Prostate gland (tissue), 2 donors: ENCODE measurements at regions not wholly inside any gene's neighbourhood (a gene's known extent, or its start where the extent isn't known, plus 50 kb on each side); places are given as distances from the start of the nearest gene placed in this dataset.

Experiments
- DNase-seq: peaks from one replicate; pipeline ENCODE4 v3.0.0-alpha.2; 2019; ENCODE audit warnings: low spot score
- H3K27ac ChIP-seq, 2 donors: fragments of 200-600 bp; sonication (generic); 2 replicates each; pipeline ENCODE4 v1.5.1; 2017 to 2019
- H3K27me3 ChIP-seq: fragments of 200-600 bp; sonication (generic); replicated peaks from 2 replicates; pipeline ENCODE4 v1.5.1; 2019; ENCODE audit not compliant: insufficient read depth
- H3K36me3 ChIP-seq, 2 donors: fragments of 200-600 bp; sonication (generic); 1 replicate in 1 of 2; 2 replicates in 1 of 2; pipeline versions ENCODE4 v1.5.1 to v1.8.1; 2017 to 2019
- H3K4me1 ChIP-seq: fragments of 200-600 bp; sonication (generic); replicated peaks from 2 replicates; pipeline ENCODE4 v1.5.1; 2019
- H3K4me3 ChIP-seq, 2 donors: fragments of 200-600 bp; sonication (generic); 2 replicates each; pipeline ENCODE4 v1.5.1; 2017 to 2019
- H3K9me3 ChIP-seq: fragments of 200-600 bp; sonication (generic); 2 replicates; pipeline ENCODE4 v1.5.1; 2017
- CTCF ChIP-seq, 4 experiments: fragments of 200-600 bp in 2 of 4; fragments of 450-650 bp in 2 of 4; sonication (generic) in 2 of 4; IDR thresholded peaks; 1 replicate in 3 of 4; 2 replicates in 1 of 4; pipeline ENCODE4 v1.5.1; 2016 to 2019; ENCODE audit warnings: antibody characterized with exemption in 4 of 4, mild to moderate bottlenecking in 2 of 4, moderate library complexity in 2 of 4
- POLR2A ChIP-seq: fragments of 450-650 bp; IDR thresholded peaks from one replicate; pipeline ENCODE4 v1.6.1; 2016; ENCODE audit warnings: antibody characterized with exemption, mild to moderate bottlenecking
- POLR2AphosphoS5 ChIP-seq: sonication (generic); formaldehyde crosslinking; IDR thresholded peaks from one replicate; pipeline ENCODE4 v1.6.1; 2017; ENCODE audit warnings: antibody characterized with exemption
- WGBS: methylation state at CpG from one replicate; pipeline ENCODE4 v1.1.5; 2018; 5-methylcytosine and 5-hydroxymethylcytosine counted together
- intact Hi-C: fragments of 100-400 bp; cut with DNase I; formaldehyde crosslinking; loops from one replicate; pipeline ENCODE4 v1.14.2; 2022

GRCh38 chr21:38623552-38623951 lies 125.3 kb upstream of the ERG start:
- H3K4me3 ChIP-seq = no peak overlapping the region
- WGBS = 86% methylated on average over 4 of the region's 4 CpGs
- no peaks in the 10 kb centered on the region for H3K4me1 ChIP-seq
- TF ChIP-seq POLR2A = no peak
- TF ChIP-seq CTCF (IDR thresholded peaks at IDR 0.05) = no peak
- TF ChIP-seq POLR2AphosphoS5 = no peak
- no peaks in the 10 kb centered on the region for H3K9me3 ChIP-seq
- DNase-seq = no peak
- no peak overlapping the region for H3K27ac ChIP-seq
- intact Hi-C loops = no loop called here
- H3K36me3 ChIP-seq = no peaks in the 10 kb centered on the region
- no peaks in the 10 kb centered on the region for H3K27me3 ChIP-seq

- Histone ChIP-seq H3K9me3 (no peaks in the 10 kb centered on the region), H3K36me3 (no peaks in the 10 kb centered on the region), H3K4me1 (no peaks in the 10 kb centered on the region), H3K27me3 (no peaks in the 10 kb centered on the region), H3K27ac (no peak overlapping the region), H3K4me3 (no peak overlapping the region)
- no peak for DNase-seq
- WGBS = 100% methylated on average over 1 of the region's 1 CpG
- TF ChIP-seq POLR2A = no peak
- TF ChIP-seq CTCF (IDR thresholded peaks at IDR 0.05) = no peak
- TF ChIP-seq POLR2AphosphoS5 = no peak
- intact Hi-C loops = no loop called here
Measured at GRCh38 chr21:38625000-38625399, 126.7 kb upstream of the ERG start.

GRCh38 chr21:38626306-38626705 lies 128.0 kb upstream of the ERG start:
- Histone ChIP-seq H3K27ac (no peak overlapping the region), H3K9me3 (no peaks in the 10 kb centered on the region), H3K27me3 (no peaks in the 10 kb centered on the region), H3K4me3 (no peak overlapping the region), H3K36me3 (no peaks in the 10 kb centered on the region), H3K4me1 (no peaks in the 10 kb centered on the region)
- 93% methylated on average over 3 of the region's 3 CpGs for WGBS
- intact Hi-C loops = no loop called here
- TF ChIP-seq POLR2AphosphoS5 = no peak
- TF ChIP-seq CTCF (IDR thresholded peaks at IDR 0.05) = no peak
- TF ChIP-seq POLR2A = no peak
- DNase-seq = no peak

- intact Hi-C loops = no loop called here
- TF ChIP-seq POLR2A (no peak), POLR2AphosphoS5 (no peak), CTCF (IDR thresholded peaks at IDR 0.05) (no peak)
- H3K27me3 ChIP-seq = no peaks in the 10 kb centered on the region
- DNase-seq = no peak
- H3K9me3 ChIP-seq = no peaks in the 10 kb centered on the region
- no peak overlapping the region for H3K4me3 ChIP-seq
- 75% methylated on average over 3 of the region's 3 CpGs for WGBS
- no peaks in the 10 kb centered on the region for H3K4me1 ChIP-seq
- no peak overlapping the region for H3K27ac ChIP-seq
- no peaks in the 10 kb centered on the region for H3K36me3 ChIP-seq
Measured at GRCh38 chr21:38628349-38628748, 130.1 kb upstream of the ERG start.

- 12% methylated on average over 6 of the region's 6 CpGs for WGBS
- Histone ChIP-seq H3K9me3 (no peaks in the 10 kb centered on the region), H3K4me1 (no peaks in the 10 kb centered on the region), H3K27ac (no peak overlapping the region), H3K36me3 (no peaks in the 10 kb centered on the region), H3K4me3 (no peak overlapping the region), H3K27me3 (no peaks in the 10 kb centered on the region)
- intact Hi-C loops = no loop called here
- TF ChIP-seq POLR2AphosphoS5 (no peak), CTCF (IDR thresholded peaks at IDR 0.05) (no peak), POLR2A (no peak)
- DNase-seq = no peak
Measured at GRCh38 chr21:38631206-38631605, 132.9 kb upstream of the ERG start.
